B cell (primary cell): ENCODE measurements at regions not wholly inside any gene's neighbourhood (a gene's known extent, or its start where the extent isn't known, plus 50 kb on each side); places are given as distances from the start of the nearest gene placed in this dataset.

Experiments
- ATAC-seq: fragments of 200-7000 bp; cut with Tn5 transposase; one replicate; pipeline ENCODE4 v1.10.0; 2021; ENCODE audit warnings: low read depth, mild to moderate bottlenecking, moderate number of reproducible peaks, moderate library complexity
- CTCF ChIA-PET: fragments of 350-600 bp; sonication (Branson Sonifier 250); formaldehyde crosslinking; loops from one replicate; lab custom pipeline; 2021; ENCODE audit warnings: antibody characterized with exemption, inconsistent platforms; lab: Charles Lee
- POLR2A ChIA-PET: fragments of 350-600 bp; sonication (Branson Sonifier 250); formaldehyde crosslinking; loops from one replicate; lab custom pipeline; 2021; ENCODE audit warnings: antibody characterized with exemption; lab: Charles Lee
- DNase-seq: peaks from one replicate; pipeline ENCODE4 v3.0.0; 2013
- H2AFZ ChIP-seq: 2 replicates; pipeline ENCODE4 v1.6.1; 2012; ENCODE audit warnings: mild to moderate bottlenecking, low read depth, low read length; ENCODE audit not compliant: insufficient read depth, poor library complexity, severe bottlenecking
- H3K27ac ChIP-seq, 2 donors: 1 replicate in 1 of 2; 2 replicates in 1 of 2; pipeline ENCODE4 v1.5.1; 2012 to 2013; ENCODE audit warnings: low read length in 2 of 2, mild to moderate bottlenecking in 2 of 2, moderate library complexity in 1 of 2
- H3K27me3 ChIP-seq, 4 experiments: fragments of 200-600 bp in 1 of 4; sonication (generic) in 1 of 4; replicated peaks in 1 of 4; 1 replicate in 2 of 4; 2 replicates in 2 of 4; pipeline versions ENCODE4 v1.6.1 to v1.7.0; 2013 to 2016; ENCODE audit warnings: low read length in 3 of 4, mild to moderate bottlenecking in 2 of 4, mixed read lengths in 1 of 4, moderate library complexity in 1 of 4; ENCODE audit not compliant: insufficient read depth in 4 of 4, control insufficient read depth in 3 of 4; ENCODE audit errors: control extremely low read depth in 1 of 4
- H3K36me3 ChIP-seq, 2 experiments: replicated peaks in 1 of 2; 1 replicate in 1 of 2; 2 replicates in 1 of 2; pipeline versions ENCODE4 v1.6.1 to v1.7.1; 2013; ENCODE audit warnings: low read length in 1 of 2; ENCODE audit not compliant: insufficient read depth in 2 of 2, control insufficient read depth in 1 of 2; ENCODE audit errors: control extremely low read depth in 1 of 2, extremely low read depth in 1 of 2
- H3K4me1 ChIP-seq, 2 donors: fragments of 200-600 bp in 1 of 2; sonication (generic) in 1 of 2; 1 replicate in 1 of 2; 2 replicates in 1 of 2; pipeline versions ENCODE4 v1.5.1 to v1.6.1; 2013 to 2017; ENCODE audit warnings: low read length in 2 of 2; ENCODE audit not compliant: control insufficient read depth in 2 of 2, insufficient read depth in 2 of 2
- H3K4me2 ChIP-seq: replicated peaks from 2 replicates; pipeline ENCODE3; 2012; ENCODE audit warnings: mild to moderate bottlenecking, low read depth, low read length; ENCODE audit not compliant: poor library complexity, severe bottlenecking
- H3K4me3 ChIP-seq, 5 experiments: fragments of 200-600 bp in 1 of 5; sonication (generic) in 1 of 5; 1 replicate in 3 of 5; 2 replicates in 2 of 5; pipeline versions ENCODE4 v1.5.1 to v1.7.0; 2011 to 2016; ENCODE audit warnings: low read length in 4 of 5, mild to moderate bottlenecking in 4 of 5, low read depth in 2 of 5, control low read depth in 1 of 5, moderate library complexity in 1 of 5; ENCODE audit not compliant: insufficient read depth in 1 of 5; ENCODE audit errors: control extremely low read depth in 1 of 5, extremely low read depth in 1 of 5
- H3K79me2 ChIP-seq: fragments of 200-600 bp; sonication (generic); one replicate; pipeline ENCODE4 v1.6.0; 2016; ENCODE audit warnings: low read length; ENCODE audit not compliant: control insufficient read depth, insufficient read depth
- H3K9ac ChIP-seq: fragments of 200-600 bp; sonication (generic); 2 replicates; pipeline ENCODE4 v1.6.1; 2017; ENCODE audit warnings: mild to moderate bottlenecking, low read length, moderate library complexity
- H3K9me3 ChIP-seq, 3 donors: one replicate each; pipeline versions ENCODE4 v1.6.1 to v1.7.1; 2013; ENCODE audit warnings: low read length in 2 of 3; ENCODE audit not compliant: control insufficient read depth in 2 of 3, insufficient read depth in 1 of 3; ENCODE audit errors: control extremely low read depth in 1 of 3
- H4K20me1 ChIP-seq: 2 replicates; pipeline ENCODE4 v1.6.0; 2012; ENCODE audit warnings: mild to moderate bottlenecking, low read length; ENCODE audit not compliant: insufficient read depth, control insufficient read depth, poor library complexity, severe bottlenecking
- H3K27ac Mint-ChIP-seq: one replicate; pipeline ENCODE4 v1.8.0; 2021; ENCODE audit warnings: mixed read lengths
- H3K27me3 Mint-ChIP-seq: one replicate; pipeline ENCODE4 v1.8.0; 2021; ENCODE audit warnings: mixed read lengths
- H3K4me1 Mint-ChIP-seq: one replicate; pipeline ENCODE4 v1.8.0; 2021; ENCODE audit warnings: mixed read lengths
- H3K4me3 Mint-ChIP-seq: one replicate; pipeline ENCODE4 v1.8.0; 2021; ENCODE audit warnings: mixed read lengths
- H3K9me3 Mint-ChIP-seq: one replicate; pipeline ENCODE4 v1.8.0; 2022; ENCODE audit warnings: mixed read lengths; ENCODE audit not compliant: insufficient read depth
- EZH2 ChIP-seq: IDR thresholded peaks from 2 replicates; pipeline ENCODE4 v1.6.1; 2012; ENCODE audit warnings: borderline replicate concordance, low read depth, mild to moderate bottlenecking, moderate library complexity, low read length; ENCODE audit not compliant: insufficient read depth, poor library complexity, severe bottlenecking
- WGBS: methylation state at CpG from one replicate; pipeline ENCODE4 v1.1.5; 2013; ENCODE audit warnings: missing lambda C conversion rate; ENCODE audit not compliant: insufficient coverage; 5-methylcytosine and 5-hydroxymethylcytosine counted together
- intact Hi-C: fragments of 100-400 bp; cut with micrococcal nuclease; formaldehyde crosslinking; loops from one replicate; pipeline ENCODE4 v1.10.0; 2022
- TF ChIP-seq, protein P1 (sequence below): fragments of 200-600 bp; IDR thresholded peaks from one replicate; pipeline ENCODE4 v1.8.0; 2022; ENCODE audit warnings: antibody characterized with exemption, mild to moderate bottlenecking

DNA sequence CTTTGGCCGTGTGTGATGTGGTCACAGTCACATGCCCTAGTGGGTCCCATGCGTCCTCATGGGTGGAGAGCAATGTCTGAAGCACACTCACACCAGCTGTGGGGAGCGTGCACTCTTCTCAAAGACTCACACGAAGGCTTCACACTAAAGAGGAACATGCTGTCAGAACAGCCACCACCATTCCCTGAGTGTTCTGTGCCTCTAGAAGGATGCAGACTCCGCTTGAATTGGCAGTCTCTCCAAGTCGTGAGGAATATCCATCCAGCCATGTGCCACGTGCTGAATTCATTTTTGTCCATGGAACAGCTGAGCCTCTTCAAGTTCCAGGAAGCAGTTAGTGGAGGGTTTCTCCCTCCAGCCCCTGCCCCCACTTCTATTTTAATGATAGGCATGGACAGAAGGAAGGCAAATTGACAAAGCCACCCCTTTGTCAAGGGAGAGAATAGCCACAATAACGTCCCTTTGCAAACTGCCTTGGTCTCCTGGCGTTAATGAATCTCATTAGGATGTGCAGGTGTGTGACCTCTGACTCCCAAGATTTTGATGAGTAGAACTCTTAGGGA is 464.3 kb upstream of the ID2 start:
- H3K9me3 ChIP-seq, result no peaks in the 10 kb centered on the region
- Mint-ChIP-seq H3K9me3 (no peaks in the 10 kb centered on the region), H3K27ac (no peak overlapping the region), H3K4me1 (no peaks in the 10 kb centered on the region), H3K27me3 (peaks cover 10% of the 10 kb centered on the region), H3K4me3 (no peak overlapping the region)
- H3K4me1 ChIP-seq, result no peaks in the 10 kb centered on the region
- TF ChIP-seq, protein P1, sequence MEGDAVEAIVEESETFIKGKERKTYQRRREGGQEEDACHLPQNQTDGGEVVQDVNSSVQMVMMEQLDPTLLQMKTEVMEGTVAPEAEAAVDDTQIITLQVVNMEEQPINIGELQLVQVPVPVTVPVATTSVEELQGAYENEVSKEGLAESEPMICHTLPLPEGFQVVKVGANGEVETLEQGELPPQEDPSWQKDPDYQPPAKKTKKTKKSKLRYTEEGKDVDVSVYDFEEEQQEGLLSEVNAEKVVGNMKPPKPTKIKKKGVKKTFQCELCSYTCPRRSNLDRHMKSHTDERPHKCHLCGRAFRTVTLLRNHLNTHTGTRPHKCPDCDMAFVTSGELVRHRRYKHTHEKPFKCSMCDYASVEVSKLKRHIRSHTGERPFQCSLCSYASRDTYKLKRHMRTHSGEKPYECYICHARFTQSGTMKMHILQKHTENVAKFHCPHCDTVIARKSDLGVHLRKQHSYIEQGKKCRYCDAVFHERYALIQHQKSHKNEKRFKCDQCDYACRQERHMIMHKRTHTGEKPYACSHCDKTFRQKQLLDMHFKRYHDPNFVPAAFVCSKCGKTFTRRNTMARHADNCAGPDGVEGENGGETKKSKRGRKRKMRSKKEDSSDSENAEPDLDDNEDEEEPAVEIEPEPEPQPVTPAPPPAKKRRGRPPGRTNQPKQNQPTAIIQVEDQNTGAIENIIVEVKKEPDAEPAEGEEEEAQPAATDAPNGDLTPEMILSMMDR, result no peak
- TF ChIP-seq EZH2, result no peak
- intact Hi-C loops, result no loop called here
- 61% methylated on average over 9 of the region's 9 CpGs for WGBS
- H3K4me3 ChIP-seq, result no peak overlapping the region
- no peaks in the 10 kb centered on the region for H3K27me3 ChIP-seq
- no peak overlapping the region for H3K9ac ChIP-seq
- no peak overlapping the region for H2AFZ ChIP-seq
- ChIA-PET POLR2A (no interaction called here), CTCF (no interaction called here)
- no peaks in the 10 kb centered on the region for H3K36me3 ChIP-seq
- H4K20me1 ChIP-seq, result no peaks in the 10 kb centered on the region
- no peak for ATAC-seq
- H3K79me2 ChIP-seq, result no peaks in the 10 kb centered on the region
- no peak overlapping the region for H3K4me2 ChIP-seq
- H3K27ac ChIP-seq, result no peak overlapping the region
- no peak for DNase-seq

DNA sequence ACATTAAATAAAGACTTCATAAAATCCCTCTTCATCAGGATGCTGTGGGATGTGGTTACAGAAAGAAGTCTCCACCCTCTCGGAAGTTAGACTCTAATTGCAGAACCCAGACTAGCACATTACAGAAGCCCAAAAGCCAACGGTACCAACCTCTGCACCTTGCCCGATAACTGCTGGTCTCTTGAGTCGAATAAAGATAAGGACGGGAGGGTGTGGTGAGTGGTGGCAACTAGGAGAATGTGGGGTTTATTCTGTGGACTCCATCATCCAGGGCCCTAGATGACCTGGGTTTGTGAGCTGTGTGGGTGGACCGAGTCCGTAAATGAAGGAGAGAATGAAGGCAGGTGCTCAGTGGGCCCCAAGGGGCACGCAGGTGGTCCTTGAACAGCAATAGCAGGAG is 462.8 kb upstream of the ID2 start:
- H4K20me1 ChIP-seq, result no peaks in the 10 kb centered on the region
- no peak overlapping the region for H3K9ac ChIP-seq
- no peak overlapping the region for H3K4me3 ChIP-seq
- peaks cover 12% of the 10 kb centered on the region for H3K27me3 Mint-ChIP-seq
- CTCF ChIA-PET, result no interaction called here
- intact Hi-C loops, result no loop called here
- no peak overlapping the region for H3K27ac Mint-ChIP-seq
- no peaks in the 10 kb centered on the region for H3K36me3 ChIP-seq
- H3K27me3 ChIP-seq, result no peaks in the 10 kb centered on the region
- ATAC-seq (no peak), DNase-seq (no peak)
- WGBS, result 80% methylated on average over 7 of the region's 8 CpGs
- H2AFZ ChIP-seq, result no peak overlapping the region
- no peaks in the 10 kb centered on the region for H3K9me3 Mint-ChIP-seq
- no peak for TF ChIP-seq EZH2
- TF ChIP-seq, protein P1, result no peak
- no peak overlapping the region for H3K4me3 Mint-ChIP-seq
- H3K79me2 ChIP-seq, result no peaks in the 10 kb centered on the region
- POLR2A ChIA-PET, result interaction anchor here (0.7 kb wide), 1 partner anchor 161 kb away, joined by 5 read pairs; no protein-coding TSS in a partner anchor
- H3K9me3 ChIP-seq, result no peaks in the 10 kb centered on the region
- H3K4me1 ChIP-seq, result no peaks in the 10 kb centered on the region
- H3K4me1 Mint-ChIP-seq, result no peaks in the 10 kb centered on the region
- H3K4me2 ChIP-seq, result no peak overlapping the region
- no peak overlapping the region for H3K27ac ChIP-seq
